HepG2 (cell line): ENCODE measurements at regions not wholly inside any gene's neighbourhood (a gene's known extent, or its start where the extent isn't known, plus 50 kb on each side); places are given as distances from the start of the nearest gene placed in this dataset.

Experiments
- AGO1 ChIP-seq: fragments of 200-400 bp; formaldehyde crosslinking; IDR thresholded peaks from 2 replicates; pipeline ENCODE4 v1.6.1; 2017; ENCODE audit warnings: mild to moderate bottlenecking, low read depth, low read length, moderate library complexity; ENCODE audit not compliant: poor library complexity, severe bottlenecking
- BATF2 ChIP-seq: sonication (generic); formaldehyde crosslinking; IDR thresholded peaks from 2 replicates; pipeline ENCODE4 v1.8.0; 2022; ENCODE audit warnings: mild to moderate bottlenecking, missing genetic modification reagents, moderate library complexity
- CCDC6 ChIP-seq: sonication (generic); formaldehyde crosslinking; IDR thresholded peaks from 2 replicates; pipeline ENCODE4 v1.8.1; 2022; ENCODE audit warnings: mild to moderate bottlenecking, missing genetic modification reagents, moderate library complexity
- CHD2 ChIP-seq: IDR thresholded peaks from 2 replicates; pipeline ENCODE4 v1.6.1; 2011; ENCODE audit warnings: low read depth, low read length, improper control_type of control experiment
- FOXP4 ChIP-seq: sonication (generic); formaldehyde crosslinking; IDR thresholded peaks from 2 replicates; pipeline ENCODE4 v1.4.0; 2020; ENCODE audit warnings: missing genetic modification reagents
- HHEX ChIP-seq: IDR thresholded peaks from 2 replicates; pipeline ENCODE4 v1.6.1; 2016; ENCODE audit warnings: control low read depth
- HNF1A ChIP-seq, 2 experiments: sonication (generic) in 1 of 2; formaldehyde crosslinking in 1 of 2; IDR thresholded peaks; 2 replicates each; pipeline versions ENCODE4 v1.4.0 to v1.6.1; 2016 to 2020; ENCODE audit warnings: borderline replicate concordance in 1 of 2, low read depth in 1 of 2, mild to moderate bottlenecking in 1 of 2, missing genetic modification reagents in 1 of 2
- HNF4A ChIP-seq: sonication (generic); formaldehyde crosslinking; IDR thresholded peaks from 2 replicates; pipeline ENCODE4 v1.4.0; 2020; ENCODE audit warnings: missing genetic modification reagents
- HNRNPLL ChIP-seq: fragments of 200-400 bp; formaldehyde crosslinking; IDR thresholded peaks from 2 replicates; pipeline ENCODE4 v1.6.1; 2017; ENCODE audit warnings: mild to moderate bottlenecking, low read depth, low read length; ENCODE audit not compliant: poor library complexity, severe bottlenecking
- ISX ChIP-seq: sonication (generic); formaldehyde crosslinking; conservative IDR thresholded peaks from 2 replicates; pipeline ENCODE4 v1.5.0; 2020; ENCODE audit warnings: missing genetic modification reagents
- KDM3A ChIP-seq: IDR thresholded peaks from 2 replicates; pipeline ENCODE4 v1.6.1; 2018; ENCODE audit warnings: low read depth, missing compliant biosample characterization
- MEF2D ChIP-seq: sonication (generic); formaldehyde crosslinking; IDR thresholded peaks from 2 replicates; pipeline ENCODE4 v1.5.1; 2020; ENCODE audit warnings: mild to moderate bottlenecking, missing genetic modification reagents
- NR2F6 ChIP-seq, 2 experiments: IDR thresholded peaks; 2 replicates each; pipeline ENCODE4 v1.6.1; 2016; ENCODE audit warnings: antibody characterized with exemption in 1 of 2, mild to moderate bottlenecking in 1 of 2
- POLR2AphosphoS2 ChIP-seq: IDR thresholded peaks from 2 replicates; pipeline ENCODE4 v1.6.1; 2011; ENCODE audit warnings: low read depth, low read length, improper control_type of control experiment
- SYNCRIP ChIP-seq: fragments of 200-400 bp; formaldehyde crosslinking; IDR thresholded peaks from 2 replicates; pipeline ENCODE4 v1.6.1; 2018; ENCODE audit warnings: mild to moderate bottlenecking, low read depth, low read length; ENCODE audit not compliant: insufficient read depth
- UBTF ChIP-seq: sonication (generic); formaldehyde crosslinking; IDR thresholded peaks from 2 replicates; pipeline ENCODE4 v1.4.0; 2020; ENCODE audit warnings: mild to moderate bottlenecking, missing genetic modification reagents
- ZFP90 ChIP-seq: sonication (generic); formaldehyde crosslinking; IDR thresholded peaks from 2 replicates; pipeline ENCODE4 v1.8.0; 2022; ENCODE audit warnings: missing genetic modification reagents, mild to moderate bottlenecking, inconsistent platforms, borderline replicate concordance
- ZNF230 ChIP-seq: sonication (generic); formaldehyde crosslinking; IDR thresholded peaks from 2 replicates; pipeline ENCODE4 v1.4.0; 2020; ENCODE audit warnings: mild to moderate bottlenecking, missing genetic modification reagents
- ZNF282 ChIP-seq: fragments of 450-650 bp; IDR thresholded peaks from 2 replicates; pipeline ENCODE4 v1.6.1; 2018; ENCODE audit not compliant: partially characterized antibody
- ZNF530 ChIP-seq: sonication (generic); formaldehyde crosslinking; IDR thresholded peaks from 2 replicates; pipeline ENCODE4 v1.5.0; 2020; ENCODE audit warnings: low read depth, mild to moderate bottlenecking, missing genetic modification reagents
- ZNF674 ChIP-seq: sonication (generic); formaldehyde crosslinking; IDR thresholded peaks from 2 replicates; pipeline ENCODE4 v1.5.0; 2020; ENCODE audit warnings: low read depth, mild to moderate bottlenecking, missing genetic modification reagents
- ZNF816 ChIP-seq: sonication (generic); formaldehyde crosslinking; IDR thresholded peaks from 2 replicates; pipeline ENCODE4 v1.8.0; 2022; ENCODE audit warnings: missing genetic modification reagents, mild to moderate bottlenecking, borderline replicate concordance

GRCh38 chr12:30507576-30507975 is 188.1 kb downstream of the IPO8 start (continued):
- TF ChIP-seq ZNF674 (no peak), CHD2 (no peak), BATF2 (no peak), HNF4A (peak; percentile 78), ZFP90 (CRISPR knock-in tag) (no peak), ISX (CRISPR knock-in tag) (no peak), NR2F6 (IDR thresholded peaks at IDR 0.05) (no peak), NR2F6 (CRISPR knock-in tag; IDR thresholded peaks at IDR 0.05) (0 out of 2 replicates have a peak, but pooled peaks have one; percentile 7), HHEX (CRISPR knock-in tag) (no peak), ZNF282 (no peak), FOXP4 (CRISPR knock-in tag) (peak; percentile 50; the same call in 1 of the 2 replicates), HNRNPLL (no peak), MEF2D (CRISPR knock-in tag) (no peak), SYNCRIP (no peak), ZNF530 (no peak), AGO1 (no peak), CCDC6 (CRISPR knock-in tag) (no peak), ZNF816 (CRISPR knock-in tag) (no peak), UBTF (CRISPR knock-in tag) (no peak), ZNF230 (CRISPR knock-in tag) (0 out of 2 replicates have a peak, but pooled peaks have one; percentile 51), HNF1A (IDR thresholded peaks at IDR 0.05; ENCODE audit: low read depth) (peak; percentile 23; the same call in 1 of the 2 replicates), HNF1A (CRISPR knock-in tag; IDR thresholded peaks at IDR 0.05; ENCODE audit: borderline replicate concordance) (no peak), POLR2AphosphoS2 (no peak), KDM3A (CRISPR knock-in tag) (no peak)
